Stimulated activated CD8-positive, alpha-beta memory T cell treated with anti-CD3 and anti-CD28 coated beads, Interleukin-12 subunit alpha, Interleukin-12 subunit beta, amount 100 ng/mL, for 4 hours (primary cell): ENCODE measurements at regions not wholly inside any gene's neighbourhood (a gene's known extent, or its start where the extent isn't known, plus 50 kb on each side); places are given as distances from the start of the nearest gene placed in this dataset.

ENCODE experiments used
- DNase-seq: peaks from one replicate; pipeline ENCODE4 v3.0.0-alpha.2; 2020; ENCODE audit warnings: low read depth

GRCh38 chr1:208844158-208844557 is 600.0 kb upstream of the PLXNA2 start:
- no peak for DNase-seq

- DNase-seq = no peak
Observed at GRCh38 chr1:208848854-208849253, 604.7 kb upstream of the PLXNA2 start.

DNA sequence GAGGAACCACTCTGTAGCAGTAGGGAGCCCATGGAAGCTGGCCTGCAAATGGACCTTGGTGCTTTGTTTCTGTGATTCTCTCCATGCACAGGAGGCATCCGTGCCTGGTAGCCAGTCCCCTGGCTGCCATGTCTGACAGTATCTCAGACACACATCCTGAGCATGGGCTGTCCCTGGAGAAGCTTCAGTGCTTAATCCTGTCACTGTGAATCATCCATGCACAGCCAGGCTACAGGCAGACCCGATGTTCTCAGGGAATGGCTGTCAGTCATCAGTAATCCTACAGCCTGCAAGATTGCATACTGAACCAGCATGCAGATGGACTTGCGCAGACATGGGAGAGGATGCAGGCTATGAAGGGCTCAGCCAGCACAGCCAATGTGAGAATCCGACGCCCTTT is 606.3 kb upstream of the PLXNA2 start:
- no peak for DNase-seq

GRCh38 chr1:208851366-208851765 is 607.2 kb upstream of the PLXNA2 start:
- no peak for DNase-seq

DNA sequence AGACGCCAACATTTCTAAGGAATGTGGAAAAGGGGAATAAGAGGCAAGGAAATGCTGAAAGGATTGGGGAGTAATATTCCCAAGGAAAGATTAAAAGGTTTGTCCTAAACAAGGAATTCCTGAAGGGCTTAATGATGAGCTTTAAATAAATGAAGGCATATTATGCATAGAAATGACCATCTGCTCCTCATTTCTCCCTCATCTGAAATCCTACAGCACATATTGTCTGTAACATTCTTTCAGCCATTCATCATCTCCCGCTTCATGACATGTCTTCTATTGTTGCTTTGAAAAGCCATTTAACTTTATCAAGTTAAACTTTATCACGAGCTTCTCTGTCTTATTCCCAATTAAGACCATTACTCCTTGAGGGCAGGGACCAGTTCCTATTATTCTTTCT is 608.7 kb upstream of the PLXNA2 start:
- DNase-seq = no peak

DNA sequence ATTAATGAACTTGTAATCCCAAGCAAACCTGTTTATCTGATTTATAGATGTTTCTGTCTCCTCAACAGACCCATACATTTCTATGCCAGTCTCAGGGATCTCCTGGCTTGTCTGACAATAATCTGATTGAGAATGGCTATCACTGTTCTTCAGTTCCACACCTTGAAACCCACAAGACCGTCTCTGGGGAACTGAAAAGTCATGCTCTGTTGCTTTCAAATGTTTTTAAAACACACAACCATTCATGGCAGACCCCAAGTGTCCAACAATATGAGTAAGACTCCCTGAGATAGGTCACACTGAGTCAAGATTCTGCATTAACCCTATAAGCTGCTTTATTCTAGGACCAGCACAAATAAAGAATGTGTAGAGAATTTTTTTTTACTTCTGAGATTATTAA is 611.2 kb upstream of the PLXNA2 start:
- no peak for DNase-seq

GRCh38 chr1:208857465-208857864 is 613.3 kb upstream of the PLXNA2 start:
- DNase-seq = no peak

GRCh38 chr1:208858738-208859137 is 614.6 kb upstream of the PLXNA2 start:
- DNase-seq = no peak

DNA sequence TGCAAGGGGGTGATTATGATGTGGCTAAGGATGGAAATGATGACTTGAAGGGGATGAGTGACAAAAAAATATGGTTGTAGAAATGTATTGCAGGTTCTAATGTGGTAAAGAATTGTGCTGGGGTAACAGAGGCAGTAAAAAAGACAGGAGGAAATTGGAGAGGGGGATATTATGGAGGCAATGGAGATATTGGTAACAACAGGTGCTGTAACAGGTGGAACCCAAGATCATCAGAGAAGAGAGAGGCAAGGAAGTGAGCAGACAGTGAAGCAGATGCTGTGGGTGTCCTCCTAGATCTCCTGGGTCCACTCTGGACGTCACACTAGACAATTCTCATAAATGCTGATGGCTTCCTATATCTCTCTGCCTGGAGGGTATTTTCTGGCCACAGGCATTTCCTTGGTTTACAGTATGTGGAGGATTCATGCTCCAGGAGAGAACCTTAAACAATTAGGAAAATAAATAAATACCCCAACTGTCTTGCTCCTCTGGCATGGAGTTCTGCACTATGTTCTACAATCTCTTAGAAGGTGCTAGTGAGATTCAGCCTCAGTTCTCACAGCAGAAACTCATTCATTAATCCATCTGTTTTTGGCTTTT is 620.3 kb upstream of the PLXNA2 start:
- no peak for DNase-seq

- DNase-seq = no peak
Observed at GRCh38 chr1:208866386-208866955, 622.3 kb upstream of the PLXNA2 start.

GRCh38 chr1:208868554-208868953 is 624.4 kb upstream of the PLXNA2 start:
- no peak for DNase-seq

DNA sequence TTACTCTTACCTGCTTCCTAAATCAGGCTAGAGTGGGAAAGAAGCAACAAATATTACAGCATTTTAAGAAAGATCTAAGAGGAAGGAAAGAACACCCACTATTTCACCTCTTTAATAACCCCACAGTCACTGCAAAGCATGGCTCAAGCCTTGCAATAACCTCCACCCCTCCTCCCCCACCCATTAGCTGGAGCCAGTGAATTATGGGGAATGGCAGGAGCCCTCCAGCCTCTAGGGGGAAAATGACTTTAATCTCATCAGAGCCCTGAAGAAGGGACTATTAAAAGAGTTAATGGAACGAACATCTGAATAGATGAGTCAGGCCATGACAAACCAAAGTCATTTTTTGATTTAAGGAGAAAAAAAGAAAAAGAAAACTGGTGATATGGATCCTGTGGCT is 630.7 kb upstream of the PLXNA2 start:
- DNase-seq = no peak

GRCh38 chr1:208879022-208879421 is 634.8 kb upstream of the PLXNA2 start:
- DNase-seq = no peak

DNA sequence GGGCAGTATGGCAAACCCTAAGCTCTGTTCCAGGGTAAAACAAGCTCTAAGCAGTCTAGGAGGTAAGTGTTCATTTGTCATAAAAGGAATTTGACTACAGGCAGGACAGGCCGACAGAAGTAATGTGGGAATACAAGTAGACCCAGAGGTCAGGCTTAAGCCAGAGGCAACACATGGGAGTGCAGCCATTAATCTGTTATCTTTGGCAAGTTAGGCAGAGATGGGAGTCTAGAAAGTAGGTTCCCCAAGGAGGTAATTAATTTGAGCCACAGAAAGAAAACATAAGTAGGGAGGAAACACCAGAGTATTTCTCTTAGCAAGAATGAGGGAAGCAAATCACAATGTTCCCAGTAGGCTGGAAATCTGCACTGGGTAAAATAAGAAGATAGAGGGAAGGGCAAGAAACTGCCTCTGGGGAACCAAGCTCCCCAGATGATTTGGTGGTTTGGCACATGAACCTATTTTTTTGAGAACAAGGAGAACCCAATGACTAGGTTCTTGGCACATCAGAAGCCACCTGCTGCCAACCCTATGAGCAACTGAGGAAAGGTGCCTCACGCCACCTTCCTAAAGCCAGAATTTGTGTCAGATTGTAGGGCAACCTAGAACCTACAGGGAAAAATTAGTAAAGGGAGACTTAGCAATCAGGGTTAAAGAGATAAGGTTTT is 636.4 kb upstream of the PLXNA2 start:
- DNase-seq = no peak

GRCh38 chr1:208885060-208885459 is 640.9 kb upstream of the PLXNA2 start:
- no peak for DNase-seq

DNA sequence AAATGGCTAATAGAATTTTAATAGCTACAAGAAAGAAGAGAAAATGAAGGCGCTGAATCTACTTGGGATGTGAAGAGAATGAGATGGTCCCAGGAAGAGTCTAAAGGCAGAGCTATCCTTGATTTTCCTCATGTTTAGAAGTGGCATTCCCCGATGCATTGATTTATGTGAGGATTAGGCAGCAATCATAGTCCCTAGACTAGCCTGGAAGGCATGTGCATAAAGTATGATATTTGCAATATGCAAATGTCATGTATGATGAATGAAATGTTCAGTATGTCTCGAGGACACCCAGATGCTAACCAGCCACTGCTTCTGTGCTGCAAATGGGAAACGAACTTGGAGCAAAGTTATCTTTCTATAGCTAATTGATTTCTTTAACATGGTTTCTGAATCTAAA is 641.5 kb upstream of the PLXNA2 start:
- no peak for DNase-seq

- no peak for DNase-seq
Observed at GRCh38 chr1:208888376-208888775, 644.2 kb upstream of the PLXNA2 start.

GRCh38 chr1:208892147-208892546 is 648.0 kb upstream of the PLXNA2 start:
- DNase-seq = no peak

- no peak for DNase-seq
Observed at GRCh38 chr1:208893251-208893650, 649.1 kb upstream of the PLXNA2 start.

GRCh38 chr1:208895181-208895580 is 651.0 kb upstream of the PLXNA2 start:
- no peak for DNase-seq

DNA sequence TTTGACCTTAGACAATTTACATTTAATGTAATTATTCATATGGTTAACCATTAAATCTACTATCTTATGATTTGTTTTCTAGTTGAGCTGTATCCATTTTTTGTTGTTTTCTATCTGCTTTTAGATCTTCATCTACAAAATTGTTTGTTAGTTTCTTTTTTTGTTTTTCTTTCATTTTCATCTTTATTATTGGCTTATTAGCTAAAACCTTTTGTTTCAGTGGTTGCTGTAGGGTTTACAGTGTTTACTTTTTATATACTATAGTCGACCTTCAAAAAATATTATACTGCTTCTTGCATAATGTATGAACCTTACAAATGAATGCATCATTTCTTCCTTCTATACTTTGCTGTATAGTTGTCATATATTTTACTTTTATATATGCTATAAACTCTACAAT is 651.6 kb upstream of the PLXNA2 start:
- DNase-seq = no peak

DNA sequence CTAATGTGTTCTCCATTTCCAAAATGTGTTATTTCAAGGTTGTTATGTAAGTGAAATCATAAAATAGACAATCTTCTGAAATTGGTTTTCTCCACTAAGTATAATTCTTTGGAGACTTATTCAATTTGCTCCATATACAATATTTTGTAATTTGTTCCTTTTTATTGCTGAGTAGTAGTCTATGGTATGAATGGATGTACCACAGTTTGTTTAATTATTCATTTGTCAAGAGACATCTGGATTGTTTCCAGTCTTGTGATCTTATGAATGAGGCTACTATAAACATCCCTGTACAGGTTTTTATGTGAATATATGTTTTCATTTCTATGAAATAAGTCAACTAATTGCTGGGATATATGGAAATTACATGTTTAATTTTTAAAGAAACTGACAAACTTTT is 652.6 kb upstream of the PLXNA2 start:
- DNase-seq = no peak

- DNase-seq = no peak
Observed at GRCh38 chr1:208899438-208899837, 655.3 kb upstream of the PLXNA2 start.
